ENCODE measurements at regions not wholly inside any gene's neighbourhood (a gene's known extent, or its start where the extent isn't known, plus 50 kb on each side); places are given as distances from the start of the nearest gene placed in this dataset.

DNA sequence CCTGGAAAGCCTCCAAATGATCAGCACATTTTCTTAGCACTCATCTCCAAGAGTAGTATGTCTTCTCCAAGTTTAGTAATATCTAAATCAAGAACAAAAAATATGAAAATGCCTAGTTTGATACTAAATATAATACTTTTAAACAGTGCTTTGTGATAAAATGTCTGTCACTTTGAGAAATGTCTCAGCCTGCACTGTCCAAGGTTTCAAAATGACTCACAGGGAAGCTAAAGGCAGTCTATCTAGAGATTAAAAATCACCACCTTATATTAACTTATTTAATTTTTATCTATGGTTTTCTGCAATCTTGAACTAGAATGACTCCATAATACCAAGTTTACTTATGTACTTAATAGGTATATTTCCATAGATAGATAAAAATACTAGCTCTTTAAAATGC lies 633.0 kb upstream of the C9orf72 start:
- TF ChIP-seq, protein P1, sequence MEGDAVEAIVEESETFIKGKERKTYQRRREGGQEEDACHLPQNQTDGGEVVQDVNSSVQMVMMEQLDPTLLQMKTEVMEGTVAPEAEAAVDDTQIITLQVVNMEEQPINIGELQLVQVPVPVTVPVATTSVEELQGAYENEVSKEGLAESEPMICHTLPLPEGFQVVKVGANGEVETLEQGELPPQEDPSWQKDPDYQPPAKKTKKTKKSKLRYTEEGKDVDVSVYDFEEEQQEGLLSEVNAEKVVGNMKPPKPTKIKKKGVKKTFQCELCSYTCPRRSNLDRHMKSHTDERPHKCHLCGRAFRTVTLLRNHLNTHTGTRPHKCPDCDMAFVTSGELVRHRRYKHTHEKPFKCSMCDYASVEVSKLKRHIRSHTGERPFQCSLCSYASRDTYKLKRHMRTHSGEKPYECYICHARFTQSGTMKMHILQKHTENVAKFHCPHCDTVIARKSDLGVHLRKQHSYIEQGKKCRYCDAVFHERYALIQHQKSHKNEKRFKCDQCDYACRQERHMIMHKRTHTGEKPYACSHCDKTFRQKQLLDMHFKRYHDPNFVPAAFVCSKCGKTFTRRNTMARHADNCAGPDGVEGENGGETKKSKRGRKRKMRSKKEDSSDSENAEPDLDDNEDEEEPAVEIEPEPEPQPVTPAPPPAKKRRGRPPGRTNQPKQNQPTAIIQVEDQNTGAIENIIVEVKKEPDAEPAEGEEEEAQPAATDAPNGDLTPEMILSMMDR (conservative IDR thresholded peaks at IDR 0.05; ENCODE audit: low read length): no peak
- no peak for TF ChIP-seq EZH2phosphoT487 (IDR thresholded peaks at IDR 0.05; ENCODE audit: borderline replicate concordance)

Data from Loucy (cell line).